ENCODE measurements at regions not wholly inside any gene's neighbourhood (a gene's known extent, or its start where the extent isn't known, plus 50 kb on each side); places are given as distances from the start of the nearest gene placed in this dataset.

- H2AFZ ChIP-seq (ENCODE audit: low read depth, low read length) = no peak overlapping the region
- H3K79me2 ChIP-seq (replicated peaks; ENCODE audit: insufficient read depth, low read length) = no peaks in the 10 kb centered on the region
- no peaks in the 10 kb centered on the region for H3F3A ChIP-seq (ENCODE audit: insufficient read depth, low read length, poor library complexity, severe bottlenecking)
- H4K20me1 ChIP-seq (ENCODE audit: insufficient read depth) = no peaks in the 10 kb centered on the region
- H3K9me3 ChIP-seq (ENCODE audit: low read length) = no peaks in the 10 kb centered on the region
- H3K36me3 ChIP-seq (ENCODE audit: insufficient read depth, low read length) = no peaks in the 10 kb centered on the region
- H3K9me2 ChIP-seq (ENCODE audit: insufficient read depth, low read length) = no peaks in the 10 kb centered on the region
- H3K27me3 ChIP-seq (ENCODE audit: insufficient read depth, low read depth, low read length) = no peaks in the 10 kb centered on the region
- H3K4me3 ChIP-seq (ENCODE audit: low read length) = no peak overlapping the region
- no peak overlapping the region for H3K9ac ChIP-seq (ENCODE audit: low read length)
- no peak overlapping the region for H3K4me2 ChIP-seq (ENCODE audit: low read length)
- TF ChIP-seq RAD21 (conservative IDR thresholded peaks at IDR 0.05) = no peak
- TF ChIP-seq EP300 (conservative IDR thresholded peaks at IDR 0.05; ENCODE audit: poor library complexity, severe bottlenecking) = no peak
- no peak for TF ChIP-seq REST (IDR thresholded peaks at IDR 0.05; ENCODE audit: borderline replicate concordance)
- no peak for TF ChIP-seq EZH2 (IDR thresholded peaks at IDR 0.05; ENCODE audit: borderline replicate concordance, insufficient read depth, low read length, poor library complexity, severe bottlenecking)
- TF ChIP-seq CTCF (IDR thresholded peaks at IDR 0.05; ENCODE audit: poor library complexity, severe bottlenecking) = no peak
- TF ChIP-seq POLR2AphosphoS5 (IDR thresholded peaks at IDR 0.05) = no peak
- no peak for TF ChIP-seq SMC3 (conservative IDR thresholded peaks at IDR 0.05; ENCODE audit: poor library complexity)
- no peak for TF ChIP-seq MXI1 (conservative IDR thresholded peaks at IDR 0.05; ENCODE audit: poor library complexity, severe bottlenecking)
- no peak for TF ChIP-seq TAF1 (IDR thresholded peaks at IDR 0.05; ENCODE audit: low read depth)
- H3K27ac ChIP-seq (ENCODE audit: low read length) = no peak overlapping the region
Observed at GRCh38 chr1:98201666-98202081, 280.8 kb upstream of the DPYD start.

- Histone ChIP-seq H3K27ac (ENCODE audit: low read length) (peak overlapping the region; percentile 8), H3K79me2 (replicated peaks; ENCODE audit: insufficient read depth, low read length) (no peaks in the 10 kb centered on the region), H3K36me3 (ENCODE audit: insufficient read depth, low read length) (no peaks in the 10 kb centered on the region), H3K4me2 (ENCODE audit: low read length) (no peak overlapping the region), H3K9me2 (ENCODE audit: insufficient read depth, low read length) (no peaks in the 10 kb centered on the region), H3K27me3 (ENCODE audit: insufficient read depth, low read depth, low read length) (no peaks in the 10 kb centered on the region), H3K9me3 (ENCODE audit: low read length) (no peaks in the 10 kb centered on the region), H2AFZ (ENCODE audit: low read depth, low read length) (no peak overlapping the region), H3F3A (ENCODE audit: insufficient read depth, low read length, poor library complexity, severe bottlenecking) (no peaks in the 10 kb centered on the region), H3K4me3 (ENCODE audit: low read length) (no peak overlapping the region), H3K9ac (ENCODE audit: low read length) (no peak overlapping the region), H4K20me1 (ENCODE audit: insufficient read depth) (no peaks in the 10 kb centered on the region)
- TF ChIP-seq RAD21 (conservative IDR thresholded peaks at IDR 0.05) = no peak
- peak; percentile 20 for TF ChIP-seq POLR2AphosphoS5 (IDR thresholded peaks at IDR 0.05)
- peak; percentile 30 for TF ChIP-seq EP300 (conservative IDR thresholded peaks at IDR 0.05; ENCODE audit: poor library complexity, severe bottlenecking)
- TF ChIP-seq CTCF (IDR thresholded peaks at IDR 0.05; ENCODE audit: poor library complexity, severe bottlenecking) = no peak
Observed at GRCh38 chr1:98197356-98197755, 276.5 kb upstream of the DPYD start.
